DND-41 (cell line): ENCODE measurements at regions not wholly inside any gene's neighbourhood (a gene's known extent, or its start where the extent isn't known, plus 50 kb on each side); places are given as distances from the start of the nearest gene placed in this dataset.

Source experiments
- EZH2 ChIP-seq: IDR thresholded peaks from 3 replicates; pipeline ENCODE4 v1.6.1; 2012; ENCODE audit warnings: borderline replicate concordance, low read depth, mild to moderate bottlenecking, moderate library complexity, low read length, inconsistent platforms; ENCODE audit not compliant: severe bottlenecking
- TF ChIP-seq, protein P1 (sequence below): IDR thresholded peaks from 2 replicates; pipeline ENCODE4 v1.5.1; 2012; ENCODE audit warnings: borderline replicate concordance, low read length, moderate library complexity, mild to moderate bottlenecking; ENCODE audit not compliant: poor library complexity, severe bottlenecking; ENCODE audit errors: extremely low read depth

DNA sequence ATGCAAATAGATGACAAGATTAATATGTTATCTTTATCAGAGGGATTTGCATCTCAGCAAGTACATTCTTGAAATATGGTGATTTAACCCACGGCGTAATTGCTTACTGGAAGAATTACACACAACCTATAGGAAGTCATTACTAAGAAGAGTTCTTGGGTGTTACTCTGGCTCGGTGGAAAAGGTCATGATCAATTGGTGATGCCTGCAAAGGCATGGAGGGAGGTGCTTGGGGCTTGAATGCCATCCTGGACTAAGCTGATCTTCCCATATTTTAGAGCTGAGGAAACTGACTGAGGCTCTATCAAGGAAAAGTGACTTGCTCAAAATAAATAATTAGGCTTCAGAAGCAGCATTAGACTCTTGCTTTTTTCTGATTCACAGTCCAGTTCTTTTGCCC, 137.5 kb upstream of the JUN start:
- TF ChIP-seq, protein P1, sequence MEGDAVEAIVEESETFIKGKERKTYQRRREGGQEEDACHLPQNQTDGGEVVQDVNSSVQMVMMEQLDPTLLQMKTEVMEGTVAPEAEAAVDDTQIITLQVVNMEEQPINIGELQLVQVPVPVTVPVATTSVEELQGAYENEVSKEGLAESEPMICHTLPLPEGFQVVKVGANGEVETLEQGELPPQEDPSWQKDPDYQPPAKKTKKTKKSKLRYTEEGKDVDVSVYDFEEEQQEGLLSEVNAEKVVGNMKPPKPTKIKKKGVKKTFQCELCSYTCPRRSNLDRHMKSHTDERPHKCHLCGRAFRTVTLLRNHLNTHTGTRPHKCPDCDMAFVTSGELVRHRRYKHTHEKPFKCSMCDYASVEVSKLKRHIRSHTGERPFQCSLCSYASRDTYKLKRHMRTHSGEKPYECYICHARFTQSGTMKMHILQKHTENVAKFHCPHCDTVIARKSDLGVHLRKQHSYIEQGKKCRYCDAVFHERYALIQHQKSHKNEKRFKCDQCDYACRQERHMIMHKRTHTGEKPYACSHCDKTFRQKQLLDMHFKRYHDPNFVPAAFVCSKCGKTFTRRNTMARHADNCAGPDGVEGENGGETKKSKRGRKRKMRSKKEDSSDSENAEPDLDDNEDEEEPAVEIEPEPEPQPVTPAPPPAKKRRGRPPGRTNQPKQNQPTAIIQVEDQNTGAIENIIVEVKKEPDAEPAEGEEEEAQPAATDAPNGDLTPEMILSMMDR, result no peak
- no peak for TF ChIP-seq EZH2
